Glomerular endothelial cell (primary cell): ENCODE measurements at regions not wholly inside any gene's neighbourhood (a gene's known extent, or its start where the extent isn't known, plus 50 kb on each side); places are given as distances from the start of the nearest gene placed in this dataset.

Experiments
- DNase-seq: peaks from one replicate; pipeline ENCODE4 v3.0.0-alpha.2; 2011; ENCODE audit warnings: low read depth, low spot score; ENCODE audit errors: extremely low read depth

GRCh38 chr2:120912101-120912985, 176.7 kb downstream of the GLI2 start:
- DNase-seq = no peak

GRCh38 chr2:120913972-120914838, 178.5 kb downstream of the GLI2 start:
- no peak for DNase-seq

- peak; percentile 77 for DNase-seq
Measured at GRCh38 chr2:120914839-120915521, 179.3 kb downstream of the GLI2 start.

- DNase-seq = no peak
Measured at GRCh38 chr2:120915670-120916069, 180.0 kb downstream of the GLI2 start.

GRCh38 chr2:120916446-120916845, 180.8 kb downstream of the GLI2 start:
- no peak for DNase-seq

GRCh38 chr2:120917886-120918285, 182.2 kb downstream of the GLI2 start:
- no peak for DNase-seq

- no peak for DNase-seq
Measured at GRCh38 chr2:120919216-120919615, 183.5 kb downstream of the GLI2 start.

- no peak for DNase-seq
Measured at GRCh38 chr2:120919771-120920453, 184.2 kb downstream of the GLI2 start.

- DNase-seq = no peak
Measured at GRCh38 chr2:120920454-120921148, 184.9 kb downstream of the GLI2 start.

GRCh38 chr2:120921457-120921856, 185.8 kb downstream of the GLI2 start:
- DNase-seq = no peak

- DNase-seq = no peak
Measured at GRCh38 chr2:120922571-120923332, 187.1 kb downstream of the GLI2 start.

GRCh38 chr2:120923426-120923825, 187.8 kb downstream of the GLI2 start:
- no peak for DNase-seq

GRCh38 chr2:120924924-120925323, 189.3 kb downstream of the GLI2 start:
- no peak for DNase-seq

- no peak for DNase-seq
Measured at GRCh38 chr2:120926463-120927264, 191.0 kb downstream of the GLI2 start.

- no peak for DNase-seq
Measured at GRCh38 chr2:120927265-120927628, 191.6 kb downstream of the GLI2 start.

GRCh38 chr2:120929829-120930228, 194.2 kb downstream of the GLI2 start:
- DNase-seq = no peak

- no peak for DNase-seq
Measured at GRCh38 chr2:120930236-120930635, 194.6 kb downstream of the GLI2 start.

GRCh38 chr2:120930864-120931263, 195.2 kb downstream of the GLI2 start:
- DNase-seq = no peak
